ENCODE measurements at regions not wholly inside any gene's neighbourhood (a gene's known extent, or its start where the extent isn't known, plus 50 kb on each side); places are given as distances from the start of the nearest gene placed in this dataset.

DNA sequence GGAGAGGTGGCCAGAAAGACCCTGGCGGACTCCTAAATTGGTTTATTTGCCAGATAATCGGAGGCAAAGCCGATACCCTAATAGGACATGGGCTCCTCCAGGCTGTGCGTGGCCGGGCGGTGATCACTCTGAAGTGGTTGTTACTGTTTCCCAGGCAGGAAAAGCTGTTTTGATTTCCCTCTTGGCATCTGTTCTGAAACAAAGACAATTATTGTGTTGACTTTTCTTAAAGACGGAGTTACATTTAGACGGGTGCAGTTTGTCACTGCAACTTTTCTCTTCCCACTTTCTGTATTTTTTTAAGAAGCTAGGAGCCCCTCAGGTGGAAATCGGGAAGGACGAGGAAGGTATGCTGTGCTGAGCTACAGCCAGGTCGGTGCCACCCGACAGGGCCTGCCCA is 1288.4 kb downstream of the BRD1 start:
- no peak for TF ChIP-seq GABPA (IDR thresholded peaks at IDR 0.05; ENCODE audit: low read depth)
- TF ChIP-seq, protein P1, sequence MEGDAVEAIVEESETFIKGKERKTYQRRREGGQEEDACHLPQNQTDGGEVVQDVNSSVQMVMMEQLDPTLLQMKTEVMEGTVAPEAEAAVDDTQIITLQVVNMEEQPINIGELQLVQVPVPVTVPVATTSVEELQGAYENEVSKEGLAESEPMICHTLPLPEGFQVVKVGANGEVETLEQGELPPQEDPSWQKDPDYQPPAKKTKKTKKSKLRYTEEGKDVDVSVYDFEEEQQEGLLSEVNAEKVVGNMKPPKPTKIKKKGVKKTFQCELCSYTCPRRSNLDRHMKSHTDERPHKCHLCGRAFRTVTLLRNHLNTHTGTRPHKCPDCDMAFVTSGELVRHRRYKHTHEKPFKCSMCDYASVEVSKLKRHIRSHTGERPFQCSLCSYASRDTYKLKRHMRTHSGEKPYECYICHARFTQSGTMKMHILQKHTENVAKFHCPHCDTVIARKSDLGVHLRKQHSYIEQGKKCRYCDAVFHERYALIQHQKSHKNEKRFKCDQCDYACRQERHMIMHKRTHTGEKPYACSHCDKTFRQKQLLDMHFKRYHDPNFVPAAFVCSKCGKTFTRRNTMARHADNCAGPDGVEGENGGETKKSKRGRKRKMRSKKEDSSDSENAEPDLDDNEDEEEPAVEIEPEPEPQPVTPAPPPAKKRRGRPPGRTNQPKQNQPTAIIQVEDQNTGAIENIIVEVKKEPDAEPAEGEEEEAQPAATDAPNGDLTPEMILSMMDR (IDR thresholded peaks at IDR 0.05; ENCODE audit: insufficient read depth, low read length), result no peak
- no peak for TF ChIP-seq POLR2AphosphoS5 (IDR thresholded peaks at IDR 0.05; ENCODE audit: low read depth)
- TF ChIP-seq REST (IDR thresholded peaks at IDR 0.05; ENCODE audit: insufficient replicate concordance, low read depth), result no peak
- TF ChIP-seq SPI1 (IDR thresholded peaks at IDR 0.05; ENCODE audit: borderline replicate concordance, low read depth), result no peak
- DNase-seq (ENCODE audit: low read depth in 1 of 2, low spot score in 1 of 2), result no peak
- no peak overlapping the region for H3K4me3 ChIP-seq (replicated peaks; ENCODE audit: insufficient read depth, low read length)
- H3K27me3 ChIP-seq (ENCODE audit: insufficient read depth, poor library complexity, severe bottlenecking), result no peaks in the 10 kb centered on the region
- H3K27ac ChIP-seq (replicated peaks), result no peak overlapping the region

DNA sequence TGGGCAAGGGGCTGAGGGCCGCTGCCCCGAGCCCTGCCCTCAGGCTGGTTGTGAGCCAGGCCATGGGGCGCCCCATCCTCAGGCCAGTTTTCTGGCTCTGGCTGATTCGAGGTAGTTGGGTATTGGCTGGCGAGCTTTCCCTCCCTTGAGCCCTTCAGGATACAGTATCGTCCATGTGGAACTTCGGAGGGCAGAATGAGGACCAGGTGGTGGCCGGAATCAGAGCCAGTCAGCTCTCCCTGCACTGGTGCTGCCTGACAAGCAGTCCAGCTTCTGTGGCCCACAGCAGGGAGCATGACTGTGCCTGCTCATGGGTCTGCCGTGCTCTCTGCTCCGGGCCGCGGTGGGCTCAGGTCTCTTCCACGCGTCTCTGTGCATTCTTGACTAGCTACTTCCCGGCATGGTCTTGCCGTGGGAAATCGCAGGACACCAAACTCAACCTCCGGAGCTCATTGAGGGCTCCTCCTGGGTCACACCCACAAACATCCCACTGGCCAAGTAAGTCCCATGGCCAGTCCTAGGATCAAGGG is 1289.3 kb downstream of the BRD1 start:
- no peak overlapping the region for H3K27ac ChIP-seq (replicated peaks)

DNA sequence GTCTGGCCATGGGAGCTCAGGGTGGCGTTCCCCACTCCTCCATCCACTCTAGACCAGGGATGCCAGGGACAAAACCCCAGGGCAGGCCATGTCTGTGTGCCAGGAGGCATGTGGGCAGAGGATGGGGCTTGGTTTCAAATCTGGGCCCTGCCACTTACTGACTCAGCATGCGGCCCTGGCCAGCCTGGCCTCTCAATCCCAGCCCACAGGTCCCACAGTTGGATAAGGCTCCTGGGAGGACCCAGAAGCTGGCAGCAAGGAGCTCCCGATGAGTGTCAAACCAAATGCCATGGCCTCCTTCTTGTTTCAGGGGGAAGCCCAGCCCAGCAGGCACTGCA is 1290.4 kb downstream of the BRD1 start:
- no peak for DNase-seq (ENCODE audit: low read depth in 1 of 2, low spot score in 1 of 2)
- Histone ChIP-seq H3K27me3 (ENCODE audit: insufficient read depth, poor library complexity, severe bottlenecking) (no peaks in the 10 kb centered on the region), H3K4me3 (replicated peaks; ENCODE audit: insufficient read depth, low read length) (no peak overlapping the region), H3K27ac (replicated peaks) (no peak overlapping the region)
- TF ChIP-seq GABPA (IDR thresholded peaks at IDR 0.05; ENCODE audit: low read depth) (no peak), SPI1 (IDR thresholded peaks at IDR 0.05; ENCODE audit: borderline replicate concordance, low read depth) (no peak), REST (IDR thresholded peaks at IDR 0.05; ENCODE audit: insufficient replicate concordance, low read depth) (no peak), POLR2AphosphoS5 (IDR thresholded peaks at IDR 0.05; ENCODE audit: low read depth) (no peak)
- TF ChIP-seq, protein P1 (IDR thresholded peaks at IDR 0.05; ENCODE audit: insufficient read depth, low read length), result no peak

More for the DNA sequence above, 1289.3 kb downstream of the BRD1 start:
- no peaks in the 10 kb centered on the region for H3K27me3 ChIP-seq (ENCODE audit: insufficient read depth, poor library complexity, severe bottlenecking)
- no peak for DNase-seq (ENCODE audit: low read depth in 1 of 2, low spot score in 1 of 2)
- TF ChIP-seq, protein P1 (IDR thresholded peaks at IDR 0.05; ENCODE audit: insufficient read depth, low read length), result no peak
- TF ChIP-seq POLR2AphosphoS5 (IDR thresholded peaks at IDR 0.05; ENCODE audit: low read depth), result no peak
- TF ChIP-seq REST (IDR thresholded peaks at IDR 0.05; ENCODE audit: insufficient replicate concordance, low read depth), result no peak
- no peak for TF ChIP-seq SPI1 (IDR thresholded peaks at IDR 0.05; ENCODE audit: borderline replicate concordance, low read depth)
- TF ChIP-seq GABPA (IDR thresholded peaks at IDR 0.05; ENCODE audit: low read depth), result no peak
- no peak overlapping the region for H3K4me3 ChIP-seq (replicated peaks; ENCODE audit: insufficient read depth, low read length)

Measured in HL-60 (cell line).